ENCODE measurements at regions not wholly inside any gene's neighbourhood (a gene's known extent, or its start where the extent isn't known, plus 50 kb on each side); places are given as distances from the start of the nearest gene placed in this dataset.

GRCh38 chr12:127688906-127689428, 578.0 kb upstream of the TMEM132C start:
- no peak for DNase-seq (ENCODE audit: low read depth in 2 of 2)

GRCh38 chr12:127690161-127690560, 576.8 kb upstream of the TMEM132C start:
- no peak for DNase-seq (ENCODE audit: low read depth in 2 of 2)

GRCh38 chr12:127696963-127697362, 570.0 kb upstream of the TMEM132C start:
- DNase-seq (ENCODE audit: low read depth in 2 of 2): no peak

- DNase-seq (ENCODE audit: low read depth in 2 of 2): no peak
Observed at GRCh38 chr12:127703026-127703425, 563.9 kb upstream of the TMEM132C start.

GRCh38 chr12:127711108-127711507, 555.9 kb upstream of the TMEM132C start:
- DNase-seq (ENCODE audit: low read depth in 2 of 2): no peak

- DNase-seq (ENCODE audit: low read depth in 2 of 2): no peak
Observed at GRCh38 chr12:127712561-127712960, 554.4 kb upstream of the TMEM132C start.

- DNase-seq (ENCODE audit: low read depth in 2 of 2): no peak
Observed at GRCh38 chr12:127716166-127716565, 550.8 kb upstream of the TMEM132C start.

- DNase-seq (ENCODE audit: low read depth in 2 of 2): no peak
Observed at GRCh38 chr12:127717278-127717677, 549.7 kb upstream of the TMEM132C start.

GRCh38 chr12:127720334-127720733, 546.6 kb upstream of the TMEM132C start:
- DNase-seq (ENCODE audit: low read depth in 2 of 2): no peak

GRCh38 chr12:127722611-127723010, 544.4 kb upstream of the TMEM132C start:
- no peak for DNase-seq (ENCODE audit: low read depth in 2 of 2)

GRCh38 chr12:127723251-127723650, 543.7 kb upstream of the TMEM132C start:
- no peak for DNase-seq (ENCODE audit: low read depth in 2 of 2)

GRCh38 chr12:127726671-127727315, 540.2 kb upstream of the TMEM132C start:
- DNase-seq (ENCODE audit: low read depth in 2 of 2): no peak

- no peak for DNase-seq (ENCODE audit: low read depth in 2 of 2)
Observed at GRCh38 chr12:127728285-127728684, 538.7 kb upstream of the TMEM132C start.

GRCh38 chr12:127728729-127729128, 538.2 kb upstream of the TMEM132C start:
- DNase-seq (ENCODE audit: low read depth in 2 of 2): no peak

- DNase-seq (ENCODE audit: low read depth in 2 of 2): no peak
Observed at GRCh38 chr12:127729381-127729780, 537.6 kb upstream of the TMEM132C start.

GRCh38 chr12:127731657-127732056, 535.3 kb upstream of the TMEM132C start:
- DNase-seq (ENCODE audit: low read depth in 2 of 2): no peak

GRCh38 chr12:127742231-127742630, 524.7 kb upstream of the TMEM132C start:
- DNase-seq (ENCODE audit: low read depth in 2 of 2): no peak

GRCh38 chr12:127745469-127746212, 521.3 kb upstream of the TMEM132C start:
- no peak for DNase-seq (ENCODE audit: low read depth in 2 of 2)

- DNase-seq (ENCODE audit: low read depth in 2 of 2): no peak
Observed at GRCh38 chr12:127749416-127749815, 517.6 kb upstream of the TMEM132C start.

- DNase-seq (ENCODE audit: low read depth in 2 of 2): no peak
Observed at GRCh38 chr12:127750076-127750840, 516.7 kb upstream of the TMEM132C start.

- DNase-seq (ENCODE audit: low read depth in 2 of 2): no peak
Observed at GRCh38 chr12:127752802-127753201, 514.2 kb upstream of the TMEM132C start.

GRCh38 chr12:127760357-127760756, 506.6 kb upstream of the TMEM132C start:
- DNase-seq (ENCODE audit: low read depth in 2 of 2): no peak
